SU-DHL-6 (cell line): ENCODE measurements at regions not wholly inside any gene's neighbourhood (a gene's known extent, or its start where the extent isn't known, plus 50 kb on each side); places are given as distances from the start of the nearest gene placed in this dataset.
"Not testable (repeated sequence)": the region's sequence is repeated elsewhere in the genome, so short reads cannot be mapped to it uniquely, and the experiment has no call there.

Experiments used
- H2AFZ ChIP-seq: fragments of 200-600 bp; sonication (generic); 2 replicates; pipeline ENCODE4 v1.6.1; 2014; ENCODE audit warnings: low read depth, mild to moderate bottlenecking, moderate library complexity, mixed read lengths, antibody characterized with exemption, low read length; ENCODE audit not compliant: severe bottlenecking
- H3F3A ChIP-seq: fragments of 200-600 bp; shearing (Covaris generic); 2 replicates; pipeline ENCODE4 v1.6.0; 2016; ENCODE audit warnings: antibody characterized with exemption, mild to moderate bottlenecking; ENCODE audit not compliant: insufficient read depth
- H3K27ac ChIP-seq: fragments of 200-600 bp; sonication (generic); 2 replicates; pipeline ENCODE4 v1.5.1; 2016; ENCODE audit warnings: low read depth, mild to moderate bottlenecking, low read length, moderate library complexity, mixed read lengths
- H3K27me3 ChIP-seq: fragments of 200-600 bp; sonication (generic), shearing (Covaris generic); 2 replicates; pipeline ENCODE4 v1.6.0; 2014; ENCODE audit warnings: mild to moderate bottlenecking, low read length
- H3K36me3 ChIP-seq: fragments of 200-600 bp; sonication (generic); 2 replicates; pipeline ENCODE4 v1.6.1; 2014; ENCODE audit warnings: mild to moderate bottlenecking, low read length, mixed read lengths
- H3K4me2 ChIP-seq: fragments of 300-600, 200-600 bp; shearing (Covaris generic), sonication (generic); 2 replicates; pipeline ENCODE4 v1.6.0; 2014; ENCODE audit warnings: low read length, low read depth, mild to moderate bottlenecking; ENCODE audit not compliant: poor library complexity, severe bottlenecking
- H3K4me3 ChIP-seq: fragments of 200-600 bp; sonication (generic); 2 replicates; pipeline ENCODE4 v1.5.1; 2014; ENCODE audit warnings: antibody characterized with exemption, low read length, mild to moderate bottlenecking, mixed read lengths; ENCODE audit not compliant: insufficient read depth, poor library complexity, severe bottlenecking
- H3K79me2 ChIP-seq: fragments of 200-600 bp; sonication (generic); 2 replicates; pipeline ENCODE4 v1.6.1; 2014; ENCODE audit warnings: mild to moderate bottlenecking, low read length, moderate library complexity; ENCODE audit not compliant: insufficient read depth
- H3K9ac ChIP-seq: fragments of 200-600 bp; sonication (generic); 2 replicates; pipeline ENCODE4 v1.7.0; 2014; ENCODE audit warnings: mild to moderate bottlenecking, low read length
- H3K9me2 ChIP-seq: fragments of 200-600 bp; sonication (generic); replicated peaks from 2 replicates; pipeline ENCODE4 v1.6.1; 2014; ENCODE audit warnings: low read length; ENCODE audit not compliant: insufficient read depth
- H3K9me3 ChIP-seq: fragments of 200-600 bp; sonication (generic); 2 replicates; pipeline ENCODE4 v1.6.1; 2014; ENCODE audit warnings: low read length, mixed read lengths; ENCODE audit not compliant: insufficient read depth
- H4K20me1 ChIP-seq: fragments of 200-600 bp; sonication (generic); 2 replicates; pipeline ENCODE4 v1.6.1; 2014; ENCODE audit warnings: low read depth, mild to moderate bottlenecking, antibody characterized with exemption, low read length, moderate library complexity, mixed read lengths
- EZH2phosphoT487 ChIP-seq: fragments of 200-600 bp; sonication (generic), shearing (Covaris generic); conservative IDR thresholded peaks from 2 replicates; pipeline ENCODE4 v1.6.1; 2018; ENCODE audit warnings: mild to moderate bottlenecking, antibody characterized with exemption, low read length, moderate library complexity, mixed read lengths
- TF ChIP-seq, protein P1 (sequence below): fragments of 200-600 bp; sonication (generic); IDR thresholded peaks from one replicate; pipeline ENCODE4 v1.5.1; 2017; ENCODE audit warnings: antibody characterized with exemption, mild to moderate bottlenecking, low read length, moderate library complexity; ENCODE audit not compliant: insufficient read depth, poor library complexity, severe bottlenecking

DNA sequence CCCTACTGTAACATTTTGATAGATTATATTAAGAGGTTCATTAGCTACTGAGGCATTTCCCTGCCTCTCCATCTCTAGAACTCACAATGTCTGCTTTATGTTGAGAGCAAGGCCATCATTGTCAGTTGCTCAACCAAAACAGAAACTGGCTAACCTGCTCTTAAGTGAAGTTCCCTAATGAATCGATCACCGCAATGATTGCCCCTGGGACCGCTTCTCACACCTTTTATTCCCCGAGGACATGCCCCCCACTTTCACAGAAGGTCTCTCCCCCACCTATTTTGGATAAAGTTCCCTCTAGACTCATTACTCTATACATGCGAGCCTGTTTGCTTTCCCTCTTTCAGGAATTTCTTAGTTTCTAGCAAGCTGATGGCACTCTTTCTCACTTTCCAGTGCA, 108.8 kb downstream of the FAM217A start:
- Histone ChIP-seq H3K9me3 (no peaks in the 10 kb centered on the region), H3K4me2 (no peak overlapping the region), H3K27me3 (no peaks in the 10 kb centered on the region), H3K9me2 (no peaks in the 10 kb centered on the region), H3K79me2 (no peaks in the 10 kb centered on the region), H2AFZ (no peak overlapping the region), H3K9ac (no peak overlapping the region), H3K4me3 (no peak overlapping the region), H4K20me1 (no peaks in the 10 kb centered on the region), H3K36me3 (no peaks in the 10 kb centered on the region), H3K27ac (no peak overlapping the region), H3F3A (no peaks in the 10 kb centered on the region)
- TF ChIP-seq, protein P1, sequence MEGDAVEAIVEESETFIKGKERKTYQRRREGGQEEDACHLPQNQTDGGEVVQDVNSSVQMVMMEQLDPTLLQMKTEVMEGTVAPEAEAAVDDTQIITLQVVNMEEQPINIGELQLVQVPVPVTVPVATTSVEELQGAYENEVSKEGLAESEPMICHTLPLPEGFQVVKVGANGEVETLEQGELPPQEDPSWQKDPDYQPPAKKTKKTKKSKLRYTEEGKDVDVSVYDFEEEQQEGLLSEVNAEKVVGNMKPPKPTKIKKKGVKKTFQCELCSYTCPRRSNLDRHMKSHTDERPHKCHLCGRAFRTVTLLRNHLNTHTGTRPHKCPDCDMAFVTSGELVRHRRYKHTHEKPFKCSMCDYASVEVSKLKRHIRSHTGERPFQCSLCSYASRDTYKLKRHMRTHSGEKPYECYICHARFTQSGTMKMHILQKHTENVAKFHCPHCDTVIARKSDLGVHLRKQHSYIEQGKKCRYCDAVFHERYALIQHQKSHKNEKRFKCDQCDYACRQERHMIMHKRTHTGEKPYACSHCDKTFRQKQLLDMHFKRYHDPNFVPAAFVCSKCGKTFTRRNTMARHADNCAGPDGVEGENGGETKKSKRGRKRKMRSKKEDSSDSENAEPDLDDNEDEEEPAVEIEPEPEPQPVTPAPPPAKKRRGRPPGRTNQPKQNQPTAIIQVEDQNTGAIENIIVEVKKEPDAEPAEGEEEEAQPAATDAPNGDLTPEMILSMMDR, result no peak
- TF ChIP-seq EZH2phosphoT487, result no peak

DNA sequence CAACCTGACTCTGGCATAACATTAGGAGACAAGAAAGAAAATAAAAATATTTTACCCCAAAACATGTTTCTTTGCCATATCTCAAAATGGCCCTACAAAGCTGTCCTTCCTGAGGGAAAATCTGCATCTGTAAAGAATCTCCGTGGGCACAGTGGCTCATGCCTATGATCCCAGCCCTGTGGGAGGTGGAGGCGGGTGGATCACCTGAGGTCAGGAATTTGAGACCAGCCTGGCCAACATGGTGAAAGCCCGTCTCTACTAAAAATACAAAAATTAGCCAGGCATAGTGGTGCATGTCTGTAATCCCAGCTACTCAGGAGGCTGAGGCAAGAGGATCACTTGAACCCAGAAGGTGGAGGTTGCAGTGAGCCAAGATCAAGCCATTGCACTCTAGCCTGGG, 105.8 kb downstream of the FAM217A start:
- not testable (repeated sequence) for H3K79me2 ChIP-seq, H3K9me3 ChIP-seq, H3F3A ChIP-seq, H4K20me1 ChIP-seq, H3K36me3 ChIP-seq, H2AFZ ChIP-seq, H3K4me2 ChIP-seq, H3K9me2 ChIP-seq, H3K4me3 ChIP-seq, H3K27ac ChIP-seq, H3K27me3 ChIP-seq, H3K9ac ChIP-seq

DNA sequence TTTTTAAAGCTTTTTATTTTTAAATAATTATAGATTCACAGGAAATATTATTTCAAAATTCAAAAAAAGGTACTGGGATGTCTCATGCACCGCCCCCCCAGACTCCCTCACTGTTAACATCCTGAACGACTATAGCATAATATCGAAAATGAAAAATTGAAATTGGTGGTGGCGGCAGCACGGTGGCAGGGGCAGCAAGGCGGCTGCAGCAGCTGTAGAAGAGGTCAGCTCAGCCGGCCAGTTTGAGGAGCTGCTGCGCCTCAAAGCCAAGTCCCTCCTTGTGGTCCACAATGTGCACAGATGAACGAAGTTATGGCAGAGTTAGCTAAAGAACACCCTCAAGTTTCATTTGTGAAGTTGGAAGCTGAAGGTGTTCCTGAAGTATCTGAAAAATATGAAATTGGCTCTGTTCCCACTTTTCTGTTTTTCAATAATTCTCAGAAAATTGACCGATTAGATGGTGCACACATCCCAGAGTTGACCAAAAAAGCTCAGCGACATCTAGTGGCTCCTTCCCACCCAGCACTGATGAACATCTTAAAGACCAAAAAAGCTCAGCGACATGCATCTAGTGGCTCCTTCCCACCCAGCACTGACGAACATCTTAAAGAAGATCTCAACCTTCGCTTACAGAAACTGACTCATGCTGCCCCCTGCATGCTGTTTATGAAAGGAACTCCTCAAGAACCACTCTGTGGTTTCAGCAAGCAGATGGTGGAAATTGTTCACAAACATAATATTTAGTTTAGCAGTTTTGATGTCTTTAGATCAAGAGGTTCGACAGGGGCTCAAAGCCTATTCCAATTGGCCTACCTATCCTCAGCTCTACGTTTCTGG, 100.8 kb downstream of the FAM217A start:
- Histone ChIP-seq H3K9me3 (0 out of 2 replicates have a peak, but pooled peaks cover 5% of the 10 kb centered on the region), H3F3A (no peaks in the 10 kb centered on the region), H3K9ac (no peak overlapping the region), H2AFZ (no peak overlapping the region), H3K4me3 (no peak overlapping the region), H3K9me2 (no peaks in the 10 kb centered on the region), H3K27ac (no peak overlapping the region), H3K79me2 (no peaks in the 10 kb centered on the region), H4K20me1 (peaks cover 3% of the 10 kb centered on the region; the same call in 1 of the 2 replicates), H3K36me3 (0 out of 2 replicates have a peak, but pooled peaks cover 3% of the 10 kb centered on the region), H3K4me2 (no peak overlapping the region), H3K27me3 (no peaks in the 10 kb centered on the region)
- no peak for TF ChIP-seq EZH2phosphoT487
- TF ChIP-seq, protein P1, result peak; percentile 95

DNA sequence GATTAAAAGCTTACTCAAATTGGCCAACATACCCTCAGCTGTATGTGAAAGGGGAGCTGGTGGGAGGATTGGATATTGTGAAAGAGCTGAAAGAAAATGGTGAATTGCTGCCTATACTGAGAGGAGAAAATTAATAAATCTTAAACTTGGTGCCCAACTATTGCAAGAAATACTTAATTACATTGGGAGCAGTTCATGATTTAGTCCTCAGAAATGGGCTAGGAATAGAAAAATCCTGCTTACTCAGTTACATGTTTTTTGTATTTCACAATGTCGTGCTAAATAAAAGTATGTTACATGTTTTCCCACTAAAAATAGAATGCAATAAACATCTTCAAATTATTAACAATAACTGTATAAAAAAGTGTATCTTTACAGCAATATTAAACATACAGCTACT, 100.0 kb downstream of the FAM217A start:
- not testable (repeated sequence) for H4K20me1 ChIP-seq, H3K27me3 ChIP-seq, H3K4me3 ChIP-seq, H3K27ac ChIP-seq, H3K36me3 ChIP-seq, H3K9ac ChIP-seq, H3K9me3 ChIP-seq, H3K4me2 ChIP-seq, H3F3A ChIP-seq, H2AFZ ChIP-seq, H3K9me2 ChIP-seq, H3K79me2 ChIP-seq
